GM15510 (cell line): ENCODE measurements at regions not wholly inside any gene's neighbourhood (a gene's known extent, or its start where the extent isn't known, plus 50 kb on each side); places are given as distances from the start of the nearest gene placed in this dataset.

Experiments
- POLR2A ChIP-seq: IDR thresholded peaks from 3 replicates; pipeline ENCODE4 v1.6.1; 2011; ENCODE audit warnings: borderline replicate concordance; ENCODE audit not compliant: insufficient read length; ENCODE audit errors: extremely low read depth

DNA sequence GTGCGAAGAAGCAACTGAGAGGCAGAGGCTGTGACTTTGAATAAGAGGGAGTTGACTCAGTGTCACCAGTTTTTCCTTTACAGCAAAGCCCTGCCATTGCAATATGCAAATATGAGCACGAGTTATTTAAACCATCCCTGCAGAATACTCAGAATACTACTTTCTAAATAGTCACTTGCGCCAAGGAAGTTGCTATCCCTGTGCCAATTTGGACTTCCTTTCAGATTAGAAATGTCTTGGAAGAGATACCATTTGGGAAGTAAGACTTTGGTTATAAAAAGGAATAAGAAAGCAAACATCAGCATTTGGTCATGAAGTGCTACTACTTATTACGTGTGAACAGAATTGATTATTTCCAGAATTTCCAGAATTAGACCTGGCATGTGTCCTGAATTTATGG lies 151.8 kb upstream of the MYT1L start:
- TF ChIP-seq POLR2A = no peak

- TF ChIP-seq POLR2A = no peak
Measured at GRCh38 chr2:2472881-2473280, 141.8 kb upstream of the MYT1L start.

GRCh38 chr2:2472044-2472443 lies 141.0 kb upstream of the MYT1L start:
- TF ChIP-seq POLR2A = no peak

GRCh38 chr2:2466534-2466933 lies 135.5 kb upstream of the MYT1L start:
- TF ChIP-seq POLR2A = no peak

GRCh38 chr2:2464643-2465042 lies 133.6 kb upstream of the MYT1L start:
- TF ChIP-seq POLR2A = no peak

GRCh38 chr2:2464094-2464493 lies 133.0 kb upstream of the MYT1L start:
- no peak for TF ChIP-seq POLR2A

GRCh38 chr2:2456721-2457120 lies 125.6 kb upstream of the MYT1L start:
- no peak for TF ChIP-seq POLR2A

- no peak for TF ChIP-seq POLR2A
Measured at GRCh38 chr2:2455151-2455550, 124.1 kb upstream of the MYT1L start.

DNA sequence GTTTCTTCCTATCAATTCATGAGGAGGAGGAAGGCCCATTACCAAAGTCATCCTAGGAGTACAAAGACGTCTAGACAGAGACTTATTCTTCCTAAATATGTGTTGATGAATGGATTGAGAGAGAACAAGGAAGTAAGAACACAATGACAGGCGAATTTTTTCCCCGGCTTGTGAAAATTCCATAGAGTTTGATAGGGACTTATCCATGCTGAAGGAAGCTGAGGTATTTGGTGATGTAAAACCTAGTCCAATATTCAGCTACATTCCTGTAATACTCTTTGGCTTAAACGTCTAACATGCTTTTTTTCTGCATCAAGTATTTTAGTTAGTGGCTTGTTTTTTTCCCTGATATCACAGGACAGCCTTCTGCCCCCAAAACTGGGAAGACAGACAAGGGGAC lies 121.9 kb upstream of the MYT1L start:
- no peak for TF ChIP-seq POLR2A

- no peak for TF ChIP-seq POLR2A
Measured at GRCh38 chr2:2448178-2448577, 117.1 kb upstream of the MYT1L start.

GRCh38 chr2:2422621-2423020 lies 91.5 kb upstream of the MYT1L start:
- no peak for TF ChIP-seq POLR2A

DNA sequence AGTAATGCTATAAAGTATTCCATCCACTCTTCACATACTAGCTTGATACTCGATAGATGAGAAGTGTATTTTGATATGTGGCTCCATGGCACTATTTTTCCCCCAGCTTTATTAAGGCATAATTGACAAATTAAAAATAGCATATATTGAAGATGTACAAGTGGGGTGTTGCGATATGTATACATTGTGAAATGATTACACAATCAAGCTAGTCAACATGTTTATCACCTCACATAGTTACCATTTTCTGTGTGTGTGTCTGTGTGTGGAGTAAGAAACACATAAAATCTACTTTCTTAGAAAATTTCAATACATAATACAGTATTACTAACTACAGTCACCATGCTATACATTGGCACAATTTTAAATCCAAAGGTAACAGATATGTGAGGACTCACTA lies 82.5 kb upstream of the MYT1L start:
- TF ChIP-seq POLR2A = no peak

DNA sequence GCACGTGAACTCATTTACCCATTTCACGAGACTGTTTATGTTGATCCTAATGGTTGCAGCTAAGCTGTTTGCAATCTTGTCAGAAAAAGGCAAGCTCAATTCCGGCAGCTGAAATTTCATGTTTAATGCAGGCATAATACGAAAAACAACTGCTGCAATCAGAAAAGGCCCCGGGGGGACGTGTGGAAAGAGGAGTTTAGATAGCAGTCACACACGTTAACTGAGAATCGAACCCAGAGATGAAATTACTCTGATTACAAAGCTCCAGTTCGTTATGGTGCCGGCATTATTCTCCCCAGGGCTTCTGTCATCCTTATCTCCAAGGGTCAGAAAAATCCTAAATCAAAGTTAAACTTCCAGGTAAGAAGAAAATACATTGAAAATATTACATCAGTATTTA lies 79.9 kb upstream of the MYT1L start:
- TF ChIP-seq POLR2A = no peak

DNA sequence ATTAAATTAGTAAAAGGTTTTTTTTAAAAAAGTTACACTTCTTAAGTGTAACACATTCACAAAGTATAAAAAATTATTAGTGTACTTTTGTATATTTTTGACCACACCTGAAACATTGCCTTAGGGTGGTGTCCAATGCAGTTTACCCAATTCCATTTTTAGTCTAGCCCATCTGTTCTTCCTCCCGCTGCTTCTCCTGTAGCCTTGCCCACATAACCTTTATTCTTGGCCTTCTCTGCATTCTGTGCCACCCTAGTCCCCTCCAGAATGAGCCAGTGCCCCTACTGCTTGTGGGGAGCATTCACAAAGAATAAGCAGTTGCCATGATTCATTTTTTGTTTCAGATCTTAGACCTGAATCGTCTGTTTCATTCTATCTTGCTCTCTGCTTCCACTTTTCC lies 78.4 kb upstream of the MYT1L start:
- no peak for TF ChIP-seq POLR2A

DNA sequence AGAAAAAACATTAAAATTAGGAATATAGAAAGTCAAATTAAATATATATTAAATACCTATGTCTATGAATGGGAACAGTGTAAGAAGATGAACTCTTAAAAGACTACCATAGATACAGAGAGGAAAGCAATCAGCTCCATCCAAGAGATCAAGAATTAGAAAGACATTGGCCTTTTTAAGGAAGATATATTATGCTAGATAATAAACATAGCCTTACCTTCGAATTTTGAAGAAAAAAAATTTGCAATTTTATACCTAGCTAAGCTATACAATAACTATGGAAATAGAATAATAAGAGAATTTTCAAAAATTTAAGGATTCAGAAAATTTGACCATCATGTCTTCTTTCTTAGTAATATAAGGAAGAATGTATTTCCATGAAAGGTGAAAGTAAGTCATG lies 74.7 kb upstream of the MYT1L start:
- TF ChIP-seq POLR2A = no peak

GRCh38 chr2:2400286-2401038 lies 69.4 kb upstream of the MYT1L start:
- TF ChIP-seq POLR2A = no peak

DNA sequence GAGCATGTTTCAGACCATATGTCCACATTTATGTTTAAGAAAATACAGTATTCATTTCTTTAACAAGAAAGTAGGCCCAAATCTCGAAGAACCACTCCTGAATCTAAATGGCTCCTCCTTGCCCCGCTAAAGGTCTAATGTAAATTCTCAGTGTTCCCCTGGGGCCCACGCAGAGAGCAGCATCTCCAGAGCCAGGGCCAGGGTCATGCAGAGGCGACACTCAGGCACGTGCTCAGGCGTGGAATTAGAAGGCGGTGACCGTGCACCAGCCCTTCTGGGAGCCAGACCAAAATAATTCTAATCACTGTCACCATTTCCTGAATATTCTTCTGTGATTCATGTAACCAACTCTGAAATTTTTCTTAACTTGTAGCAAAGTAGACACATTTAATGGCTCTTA lies 68.3 kb upstream of the MYT1L start:
- TF ChIP-seq POLR2A = no peak

GRCh38 chr2:2392332-2392731 lies 61.3 kb upstream of the MYT1L start:
- TF ChIP-seq POLR2A = no peak

DNA sequence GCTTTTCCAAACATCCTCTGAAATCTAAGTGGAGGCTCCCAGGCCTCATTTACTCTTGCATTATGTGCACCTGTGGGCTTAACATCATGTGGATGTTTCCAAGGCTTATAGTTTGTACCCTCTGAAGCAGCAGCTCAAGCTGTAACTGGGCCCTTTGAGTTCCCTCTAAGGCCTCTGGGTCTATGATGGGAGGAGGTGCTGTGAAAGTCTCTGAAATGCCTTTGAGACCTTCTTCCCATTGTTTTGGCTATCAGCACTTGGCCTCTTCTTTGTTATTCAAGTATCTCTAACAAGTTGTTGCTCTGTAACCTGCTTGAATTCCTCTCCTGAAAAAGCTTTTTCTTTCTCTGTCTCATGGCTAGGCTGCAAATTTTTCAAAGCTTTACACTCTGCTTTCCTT lies 58.1 kb upstream of the MYT1L start:
- TF ChIP-seq POLR2A = no peak
